Pons (tissue), 1 donor: ENCODE measurements at regions not wholly inside any gene's neighbourhood (a gene's known extent, or its start where the extent isn't known, plus 50 kb on each side); places are given as distances from the start of the nearest gene placed in this dataset.
"Not testable (repeated sequence)": the region's sequence is repeated elsewhere in the genome, so short reads cannot be mapped to it uniquely, and the experiment has no call there.

ENCODE experiments used
- DNase-seq: peaks from one replicate; pipeline ENCODE4 v3.0.0-alpha.2; 2016; ENCODE audit warnings: low spot score

DNA sequence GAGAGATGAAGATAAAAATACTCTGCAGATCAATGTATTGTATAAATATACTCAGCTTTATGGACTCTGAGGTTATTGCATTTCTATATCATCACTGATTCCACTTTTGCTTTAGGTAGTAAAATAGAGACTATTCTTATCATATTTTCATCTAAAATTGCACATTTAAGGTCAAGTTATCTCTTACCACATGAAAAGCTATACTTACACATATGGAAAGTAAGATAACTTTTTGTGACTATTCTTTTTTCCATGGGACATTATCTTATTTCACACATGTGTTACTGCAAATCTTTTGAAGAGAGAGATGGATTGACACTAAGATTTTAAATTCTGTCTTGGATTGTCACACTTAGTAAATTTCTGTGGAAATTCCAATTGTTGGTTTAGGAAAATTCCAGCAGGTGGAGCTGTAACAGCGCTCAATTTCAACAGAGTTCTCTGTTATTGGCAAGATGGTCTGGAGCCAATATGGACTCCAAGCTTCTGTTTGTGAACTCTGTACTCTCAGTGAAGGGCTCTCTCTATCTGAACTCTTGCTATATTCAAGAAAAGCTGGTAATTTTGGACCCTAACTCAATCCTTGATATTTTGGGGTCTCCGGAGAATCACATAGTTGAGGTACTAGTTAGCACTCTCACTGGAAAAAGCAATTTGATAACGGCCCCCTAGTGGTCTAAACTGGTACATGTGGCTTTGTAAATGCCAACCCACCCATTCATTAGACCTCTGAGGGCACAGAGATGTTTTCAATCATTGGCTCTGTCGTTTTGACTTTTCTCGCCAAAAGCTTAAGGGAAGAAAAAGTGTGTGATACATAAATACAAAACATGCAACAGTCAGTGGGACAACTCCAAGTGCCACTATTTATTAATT lies 429.7 kb downstream of the ETS1 start:
- peak; percentile 88 for DNase-seq

DNA sequence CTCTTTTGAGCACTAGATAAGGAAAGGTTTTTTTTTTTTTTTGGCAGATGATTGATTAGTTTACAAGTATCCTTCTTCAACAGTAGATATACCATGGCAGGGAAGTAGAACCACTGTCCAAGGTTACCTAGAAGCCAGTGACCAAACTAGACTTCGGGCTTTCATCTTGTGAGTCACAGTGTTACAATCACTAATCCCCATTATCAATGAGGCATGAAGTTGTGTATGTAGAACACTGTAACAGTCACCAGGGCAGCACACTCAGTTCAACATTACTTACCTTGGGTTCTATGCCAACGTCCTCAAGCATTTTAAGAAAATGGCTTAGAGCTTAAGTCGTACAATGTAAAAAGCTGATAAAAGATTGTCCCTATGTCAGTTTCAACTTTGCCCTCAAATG lies 430.9 kb downstream of the ETS1 start:
- DNase-seq = no peak

DNA sequence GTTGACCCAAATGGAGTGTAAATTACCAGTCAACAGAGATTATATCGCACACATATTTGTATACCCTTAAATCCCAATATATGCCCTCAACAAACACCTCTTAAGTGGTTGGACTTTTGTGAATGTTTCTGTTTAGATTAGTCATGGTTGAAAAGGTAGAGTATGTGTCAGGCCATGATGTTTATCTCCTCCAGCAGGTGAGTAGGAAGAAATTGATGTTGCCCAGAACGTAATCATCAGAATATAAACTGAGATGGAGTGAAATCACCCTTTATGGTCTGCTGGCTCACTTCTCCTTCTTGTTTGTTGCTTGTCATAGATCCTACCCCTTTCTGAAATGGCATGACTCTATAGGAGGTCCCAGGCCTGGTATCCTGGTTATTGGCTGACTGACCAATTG lies 431.8 kb downstream of the ETS1 start:
- no peak for DNase-seq

DNA sequence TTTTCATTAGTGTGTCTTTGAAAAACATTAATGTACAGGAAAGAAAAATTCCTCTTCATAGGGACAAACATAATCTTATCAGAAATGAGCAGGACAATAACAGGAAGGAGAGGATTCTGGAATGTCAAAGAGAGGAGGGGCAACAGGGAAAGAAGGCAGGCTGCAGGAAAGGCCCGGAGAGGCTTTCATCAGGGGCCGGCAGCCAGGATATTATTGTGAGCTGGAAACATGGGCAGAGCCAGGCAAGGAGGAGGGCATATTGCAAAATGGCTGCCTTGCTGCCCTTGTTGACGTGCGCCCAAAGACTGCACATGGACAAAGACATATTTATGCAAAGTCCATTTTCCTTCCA lies 433.7 kb downstream of the ETS1 start:
- no peak for DNase-seq

DNA sequence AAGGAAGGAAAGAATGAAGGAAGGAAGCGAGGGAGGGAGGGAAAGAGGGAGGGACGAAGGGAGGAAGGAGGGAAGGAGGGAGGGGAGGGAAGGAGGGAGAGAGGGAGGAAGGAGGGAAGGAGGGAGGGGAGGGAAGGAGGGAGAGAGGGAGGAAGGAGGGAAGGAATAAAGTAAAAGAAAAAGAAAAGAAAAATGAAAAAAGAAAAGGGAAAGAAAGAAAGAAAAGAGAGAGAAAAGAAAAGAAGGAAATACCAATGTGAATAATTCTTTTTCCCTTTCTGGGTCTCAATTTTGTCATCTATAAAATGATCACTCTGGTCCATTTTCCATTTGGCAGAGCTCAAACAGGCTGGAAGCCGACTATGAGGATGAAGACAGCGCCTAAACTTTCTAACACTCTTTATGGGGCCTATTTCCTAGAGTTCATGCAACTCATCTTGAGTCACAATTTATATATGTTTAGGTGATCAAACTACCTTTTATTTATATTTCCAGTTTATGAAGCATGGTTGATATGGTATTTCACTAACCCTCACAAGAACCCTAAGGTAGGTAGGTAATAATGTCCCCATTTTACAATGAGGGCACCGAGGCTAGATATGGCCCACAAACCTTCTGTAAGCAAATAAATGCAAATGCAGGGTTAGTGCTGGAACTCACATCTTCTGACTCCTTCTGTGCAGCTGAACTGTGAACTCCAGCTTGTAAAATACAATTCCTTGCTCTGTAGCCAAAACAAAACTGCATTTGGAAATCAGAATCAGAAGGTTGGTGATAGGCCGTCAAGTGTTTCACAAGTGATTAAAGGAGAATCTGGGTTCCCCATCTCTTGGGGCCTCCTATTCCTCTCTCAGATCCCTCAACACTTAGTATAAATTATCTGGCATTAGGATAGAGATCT lies 434.3 kb downstream of the ETS1 start:
- no peak for DNase-seq

DNA sequence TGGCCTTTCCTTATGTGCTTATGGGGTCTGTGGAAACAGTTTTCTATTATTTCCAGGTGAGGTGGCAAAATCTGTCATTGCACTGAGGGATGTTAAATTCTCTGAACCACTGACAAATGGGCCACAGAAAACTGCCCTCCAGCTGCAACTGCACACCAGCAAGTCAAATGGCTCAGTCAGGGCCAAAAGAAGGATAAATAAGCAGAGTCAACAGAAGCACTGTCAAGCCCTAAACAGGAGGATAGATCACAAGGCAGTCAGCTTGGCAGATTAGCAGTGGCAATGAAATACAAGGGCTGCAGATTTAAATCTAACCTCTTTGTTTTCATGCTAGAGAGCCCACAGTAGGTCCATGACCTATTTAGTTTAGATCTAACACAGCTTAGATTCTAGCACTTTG lies 435.6 kb downstream of the ETS1 start:
- no peak for DNase-seq

DNA sequence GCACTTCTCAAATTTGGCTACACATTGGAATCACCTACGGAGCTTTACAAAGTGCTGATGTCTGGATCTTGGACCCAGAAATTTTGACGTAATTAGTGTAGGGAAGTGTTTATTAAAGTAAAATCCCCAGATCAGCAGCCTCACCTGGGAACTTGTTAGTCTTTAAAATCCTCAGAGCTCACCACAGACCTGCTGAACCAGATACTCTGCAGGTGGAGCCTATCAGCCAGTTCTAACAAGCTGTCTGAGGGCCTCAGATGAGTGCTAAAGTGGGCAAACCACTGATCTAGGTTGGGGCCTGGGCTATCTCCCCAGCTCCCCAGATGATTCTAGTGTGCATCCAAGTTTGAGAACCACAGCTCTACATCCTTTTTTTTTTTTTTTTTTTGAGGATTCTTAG lies 436.0 kb downstream of the ETS1 start:
- DNase-seq = no peak

DNA sequence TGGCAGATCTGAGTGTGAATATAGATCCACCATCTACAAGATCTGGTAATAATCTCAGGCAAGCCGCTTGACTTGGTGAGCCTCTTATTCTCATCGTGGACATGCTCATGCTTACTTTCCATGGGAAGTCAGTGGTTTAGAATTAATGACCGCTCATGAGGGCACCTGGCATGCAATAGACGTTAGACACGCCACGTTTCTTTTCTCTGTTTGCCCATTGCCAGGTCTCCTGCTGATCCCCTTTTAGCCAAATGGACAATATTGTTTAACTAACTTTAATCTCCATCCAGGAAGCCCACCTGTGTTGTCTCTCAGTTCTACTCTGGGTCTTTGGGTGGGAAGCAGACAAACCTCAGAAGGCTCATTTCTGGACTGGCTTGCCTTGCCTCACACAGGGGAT lies 439.1 kb downstream of the ETS1 start:
- DNase-seq = no peak

DNA sequence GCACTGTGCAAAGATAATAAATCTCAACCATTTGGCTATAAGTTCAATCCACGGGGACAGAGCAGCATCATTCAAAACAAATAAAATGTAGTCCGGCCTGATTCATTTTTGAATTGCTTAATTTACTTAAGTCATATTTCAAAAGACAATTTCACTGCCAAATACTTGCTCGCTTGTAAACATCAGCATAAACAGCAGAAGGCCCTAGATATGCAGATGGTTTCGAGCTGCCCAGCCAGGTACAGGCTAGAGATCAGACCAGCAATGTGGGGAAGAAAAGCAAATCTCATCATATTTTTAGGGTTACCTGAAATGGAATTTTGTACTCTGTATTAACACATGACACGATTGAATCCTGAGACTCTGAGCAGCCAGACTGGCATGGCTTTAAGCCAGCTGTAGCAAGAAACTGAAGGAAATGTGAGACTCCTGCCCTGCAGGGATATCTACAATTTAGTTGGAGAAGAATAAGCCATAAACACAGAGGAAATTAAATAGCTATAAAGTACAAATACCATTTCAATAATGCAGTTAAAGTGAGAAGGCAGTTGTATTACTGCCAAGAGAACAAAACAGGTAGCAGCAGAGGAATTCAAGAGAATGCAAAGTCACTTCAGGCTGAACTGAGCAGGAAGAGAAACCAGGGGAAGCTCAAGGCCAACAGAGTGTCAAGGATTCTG lies 440.3 kb downstream of the ETS1 start:
- DNase-seq = no peak

DNA sequence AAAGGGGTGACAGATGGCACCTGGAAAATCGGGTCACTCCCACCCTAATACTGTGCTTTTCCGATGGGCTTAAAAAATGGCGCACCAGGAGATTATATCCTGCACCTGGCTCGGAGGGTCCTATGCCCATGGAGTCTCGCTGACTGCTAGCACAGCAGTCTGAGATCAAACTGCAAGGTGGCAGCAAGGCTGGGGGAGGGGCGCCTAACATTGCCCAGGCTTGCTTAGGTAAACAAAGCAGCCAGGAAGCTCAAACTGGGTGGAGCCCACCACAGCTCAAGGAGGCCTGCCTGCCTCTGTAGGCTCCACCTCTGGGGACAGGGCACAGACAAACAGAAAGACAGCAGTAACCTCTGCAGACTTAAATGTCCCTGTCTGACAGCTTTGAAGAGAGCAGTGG lies 447.1 kb downstream of the ETS1 start:
- DNase-seq = not testable (repeated sequence)

DNA sequence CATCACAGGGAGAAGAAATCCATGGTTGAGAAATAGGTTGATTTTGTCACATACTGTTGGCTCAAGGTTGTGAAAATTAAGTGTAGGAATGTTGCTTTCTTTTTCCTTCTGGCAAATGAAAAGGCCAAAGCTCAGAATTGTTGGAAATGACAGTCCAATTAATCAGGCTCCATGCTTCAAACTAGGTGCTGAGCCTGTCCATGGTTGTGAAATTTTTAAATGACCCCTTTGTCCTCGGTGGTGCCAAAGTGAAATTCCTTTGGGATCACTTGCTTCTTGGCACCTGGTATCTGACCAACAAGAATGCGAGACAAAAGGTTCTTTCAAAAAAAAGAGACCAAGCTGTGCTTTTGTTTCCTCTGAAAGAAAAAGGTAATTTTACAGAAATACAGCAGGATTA lies 451.9 kb downstream of the ETS1 start:
- no peak for DNase-seq

DNA sequence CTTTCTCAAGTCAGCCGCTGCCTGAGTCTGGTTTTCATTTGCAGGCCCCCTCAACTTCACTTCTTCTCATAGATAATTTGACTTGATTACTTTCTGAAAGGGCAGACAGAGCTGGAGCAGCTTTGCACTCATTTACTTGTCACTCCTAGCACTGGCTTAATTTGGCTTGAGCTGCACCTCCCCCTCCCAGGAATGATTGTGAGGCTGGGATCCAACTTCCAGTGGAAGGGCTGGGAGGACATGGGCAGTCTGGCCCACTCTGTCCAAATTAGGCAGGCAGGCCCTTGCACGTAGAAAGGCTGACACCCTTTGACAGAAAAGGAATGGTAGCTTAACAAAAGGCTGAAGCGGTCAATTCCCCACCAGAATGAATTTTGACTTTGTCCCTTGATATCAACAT lies 453.9 kb downstream of the ETS1 start:
- DNase-seq = no peak

DNA sequence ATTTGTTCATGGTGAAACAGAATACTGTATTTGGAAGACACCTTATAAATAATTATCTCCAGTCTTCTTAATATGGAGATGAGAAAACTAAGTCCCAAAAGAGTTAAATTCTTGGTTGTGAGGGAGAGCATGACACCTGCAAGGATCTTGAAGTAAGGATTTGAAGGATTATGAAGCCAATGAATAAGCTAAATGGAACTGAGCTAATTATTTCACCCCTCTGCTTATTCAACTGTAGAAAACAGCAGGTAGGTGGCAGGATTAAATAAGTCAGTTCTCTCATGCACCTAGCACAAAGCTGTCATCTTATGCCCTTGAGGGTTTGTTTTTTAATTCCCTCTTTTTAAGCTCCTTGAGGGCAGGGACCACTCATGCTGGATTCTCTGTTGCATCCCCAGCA lies 457.3 kb downstream of the ETS1 start:
- DNase-seq = no peak

DNA sequence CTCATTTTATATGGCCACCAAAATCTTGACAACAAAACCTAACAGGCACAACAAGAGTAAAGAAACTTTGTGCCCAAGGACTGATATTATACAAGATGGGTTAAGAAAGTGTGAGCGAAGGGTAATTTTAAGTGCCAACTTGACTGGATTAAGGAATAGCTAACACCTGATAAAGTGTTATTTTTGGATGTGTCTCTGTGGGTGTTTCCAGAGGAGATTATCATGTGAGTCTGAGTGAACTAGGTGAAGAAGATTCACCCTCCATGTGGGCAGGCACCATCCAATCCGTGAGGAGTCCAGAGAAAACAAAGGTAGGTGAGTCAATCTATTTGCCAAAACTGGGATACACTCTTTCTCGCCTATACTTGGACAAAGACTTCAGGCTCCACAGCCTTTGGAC lies 461.6 kb downstream of the ETS1 start:
- no peak for DNase-seq

DNA sequence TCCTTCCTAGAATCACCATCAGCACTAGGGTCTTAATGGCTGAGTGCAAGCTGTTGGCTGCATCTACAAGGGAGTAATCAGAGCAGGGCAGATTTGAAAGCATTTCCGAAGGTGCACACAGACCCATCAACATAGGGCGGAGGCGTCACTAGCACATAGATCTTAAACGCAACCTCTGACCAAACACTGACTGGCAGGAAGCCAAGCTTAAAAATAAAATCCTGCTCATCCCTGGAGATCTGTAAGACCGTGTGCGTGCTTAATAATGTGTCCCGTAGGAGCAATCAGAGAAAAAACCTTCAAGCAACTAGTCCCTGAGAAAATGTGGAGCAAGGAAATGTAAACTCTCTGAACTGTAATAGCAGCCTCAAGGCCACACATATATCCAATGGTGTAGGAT lies 470.5 kb downstream of the ETS1 start:
- DNase-seq = no peak

DNA sequence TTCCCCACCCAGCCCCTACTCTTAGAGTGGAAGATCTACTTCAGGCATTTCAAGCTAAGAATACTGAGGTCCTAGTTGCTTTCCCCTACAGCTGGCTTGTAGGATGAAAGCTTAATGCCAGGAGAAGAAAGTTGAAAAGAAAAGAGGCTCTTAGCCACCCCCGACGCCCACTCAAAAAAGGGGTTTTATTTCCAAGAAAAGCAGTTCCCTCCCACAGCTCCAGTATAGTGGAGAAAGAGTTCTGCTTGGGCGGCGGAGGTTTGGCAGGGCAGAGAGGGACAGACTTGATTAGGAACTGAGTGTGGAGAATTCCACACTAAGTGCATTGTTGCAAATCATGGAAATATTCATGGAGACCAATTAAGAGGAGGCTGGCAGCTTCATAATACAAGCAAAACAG lies 470.9 kb downstream of the ETS1 start:
- no peak for DNase-seq

DNA sequence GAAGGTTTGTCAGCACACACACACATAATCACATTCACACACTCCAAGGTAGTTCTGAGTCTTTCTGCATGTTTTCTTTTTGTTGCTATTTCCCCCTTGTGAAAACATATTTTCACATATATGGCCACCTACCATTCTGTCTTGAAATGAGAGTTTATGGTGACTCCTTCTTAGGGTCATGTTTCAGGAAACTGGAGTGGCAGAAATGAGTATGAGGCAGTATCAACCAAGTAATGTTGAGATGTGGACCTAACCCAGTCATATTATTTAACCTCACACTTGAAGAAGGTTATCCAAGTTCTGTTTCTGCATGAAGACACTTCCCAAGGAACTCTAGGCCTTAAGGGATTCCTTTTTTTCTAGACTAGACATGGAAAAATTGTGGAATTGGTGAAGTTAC lies 481.4 kb downstream of the ETS1 start:
- no peak for DNase-seq

DNA sequence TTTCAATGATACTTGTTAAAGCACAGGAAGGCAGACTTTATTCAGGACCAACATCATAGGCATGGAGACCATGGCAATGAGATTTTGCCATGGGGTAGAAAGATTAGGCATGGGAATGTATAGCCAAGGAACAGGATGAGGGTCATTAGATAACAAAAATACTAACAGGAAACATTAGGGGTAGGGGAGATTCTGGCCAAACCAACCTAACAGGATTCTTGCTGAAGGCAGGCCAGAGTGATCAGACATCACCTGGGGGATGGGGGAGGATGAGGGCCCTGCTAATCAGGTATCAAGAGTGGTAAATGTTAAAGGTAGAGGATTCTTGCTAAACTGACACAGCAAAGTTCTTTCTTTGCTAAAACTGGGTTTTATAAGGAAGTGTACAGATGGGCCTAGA lies 481.8 kb downstream of the ETS1 start:
- no peak for DNase-seq

DNA sequence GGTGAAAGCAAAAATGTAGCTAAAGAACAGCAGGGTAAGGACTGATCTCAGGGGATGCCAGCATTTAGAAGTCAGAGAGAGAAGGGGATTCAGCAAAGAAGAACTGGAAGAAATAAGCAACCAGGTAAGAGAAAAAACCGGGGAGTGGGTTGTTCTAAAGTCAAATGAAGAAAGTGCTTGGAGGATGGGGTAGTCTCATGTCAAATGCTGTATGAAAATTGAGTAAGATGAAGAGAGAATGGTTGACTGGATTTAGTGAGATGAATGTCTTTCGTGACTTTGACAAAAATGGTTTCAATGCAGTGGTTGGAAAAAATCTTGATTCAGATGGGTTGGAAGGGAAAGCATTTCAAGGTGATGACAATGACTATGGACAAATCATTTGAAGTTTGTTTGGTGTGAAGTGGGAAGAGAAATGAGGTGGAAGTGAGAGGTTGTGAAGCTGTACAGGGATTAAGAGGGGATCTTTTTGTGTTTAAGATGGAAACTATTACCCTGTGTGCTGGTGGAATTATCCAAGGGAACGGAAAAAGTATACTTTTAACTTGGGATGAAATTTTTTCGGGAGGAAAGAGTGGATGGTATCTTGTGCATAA lies 484.0 kb downstream of the ETS1 start:
- DNase-seq = no peak

DNA sequence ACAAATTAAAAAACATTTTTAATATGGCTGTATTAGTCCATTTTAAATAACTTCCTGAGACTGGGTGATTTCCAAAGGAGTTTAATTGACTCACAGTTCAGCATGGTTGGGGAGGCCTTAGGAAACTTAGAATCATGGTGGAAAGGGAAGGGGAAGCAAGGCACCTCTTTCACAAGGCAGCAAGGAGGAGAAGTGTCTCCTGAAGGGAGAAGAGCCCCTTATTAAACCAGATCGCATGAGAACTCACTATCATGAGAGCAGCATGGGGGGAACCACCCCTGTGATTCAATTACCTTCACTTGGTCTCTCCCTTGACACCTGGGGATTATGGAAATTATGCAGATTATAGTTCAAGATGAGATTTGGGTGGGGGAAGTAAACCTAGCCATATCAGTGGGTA lies 488.6 kb downstream of the ETS1 start:
- DNase-seq = no peak

DNA sequence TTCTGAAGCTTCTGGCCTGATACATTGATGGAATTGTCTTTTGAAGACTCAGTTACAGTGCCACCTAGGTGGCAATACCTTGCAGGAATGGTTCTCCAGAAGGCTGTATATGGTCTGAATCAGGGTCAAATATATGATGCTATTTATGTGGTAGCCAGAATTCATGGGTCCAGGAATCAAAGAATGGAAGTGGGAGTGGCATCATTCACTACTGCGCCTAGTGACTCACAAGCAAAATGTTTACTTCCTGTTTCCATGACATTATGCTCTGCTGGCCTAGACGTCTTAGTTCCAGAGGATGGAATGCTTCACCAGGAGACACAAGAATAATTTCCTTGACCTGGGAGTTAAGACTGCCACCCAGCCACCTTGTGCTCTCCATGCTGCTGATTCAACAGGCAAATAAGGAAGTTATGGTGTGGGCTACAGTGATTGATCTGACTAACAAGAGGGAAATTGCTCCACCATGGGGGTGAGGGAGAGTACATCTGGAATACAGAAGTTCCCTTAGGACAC lies 491.8 kb downstream of the ETS1 start:
- no peak for DNase-seq

DNA sequence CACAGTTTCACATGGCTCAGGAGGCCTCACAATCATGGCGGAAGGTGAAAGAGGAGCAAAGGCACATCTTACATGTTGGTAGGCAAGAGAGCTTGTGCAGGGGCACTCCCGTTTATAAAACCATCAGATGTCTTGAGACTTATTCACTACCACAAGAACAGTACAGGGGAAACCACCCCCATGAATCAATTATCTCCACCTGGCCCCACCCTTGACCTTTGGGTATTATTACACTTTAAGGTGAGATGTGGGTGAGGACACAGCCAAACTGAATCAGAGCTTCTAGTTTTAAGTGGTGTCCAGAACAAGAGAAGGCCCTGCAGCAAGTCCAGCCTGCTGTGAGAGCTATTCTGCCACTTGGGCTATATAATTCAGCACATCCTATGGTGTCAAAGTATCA lies 493.7 kb downstream of the ETS1 start:
- DNase-seq = no peak
